GM12878 (cell line): ENCODE measurements at regions not wholly inside any gene's neighbourhood (a gene's known extent, or its start where the extent isn't known, plus 50 kb on each side); places are given as distances from the start of the nearest gene placed in this dataset.

ENCODE experiments used
- ATAC-seq: fragments of 200-7000 bp; cut with Tn5 transposase; 3 replicates; pipeline ENCODE4 v1.9.1; 2020; ENCODE audit warnings: mild to moderate bottlenecking, moderate library complexity
- BruUV-seq: library from RNA; stranded (reverse); fragments of 400-500 nt; replicated peaks from 2 replicates; lab custom pipeline; 2021; lab: Mats Ljungman, UMichigan
- CTCF ChIA-PET: fragments of 300-600 bp; sonication (Branson Sonifier 250); formaldehyde crosslinking; extraction: SDS; loops from one replicate; lab custom pipeline; 2021; ENCODE audit warnings: inconsistent platforms; lab: Yijun Ruan, JAX
- POLR2A ChIA-PET: fragments of 350-600 bp; formaldehyde crosslinking; extraction: SDS; loops from one replicate; lab custom pipeline; 2021; ENCODE audit warnings: inconsistent platforms; lab: Charles Lee
- RAD21 ChIA-PET: fragments of 300-600 bp; sonication (Branson Sonifier 250); formaldehyde crosslinking; loops from one replicate; lab custom pipeline; 2023; ENCODE audit warnings: antibody characterized with exemption; ENCODE audit not compliant: unreplicated experiment; lab: Charles Lee
- SMC1A ChIA-PET: fragments of 300-600 bp; sonication (Branson Sonifier 250); formaldehyde crosslinking; loops from one replicate; lab custom pipeline; 2023; ENCODE audit not compliant: unreplicated experiment, uncharacterized antibody; lab: Charles Lee
- DNase-seq: peaks from one replicate; pipeline ENCODE4 v3.0.0-alpha.2; 2011; ENCODE audit warnings: low read depth, low spot score
- FAIRE-seq: peaks from 3 replicates; lab custom pipeline; 2011; peaks lifted over from hg19 to GRCh38; lab: Jason Lieb, UNC
- H2AFZ ChIP-seq: 2 replicates; pipeline ENCODE4 v1.6.0; 2011; ENCODE audit warnings: low read depth, low read length, control low read depth; ENCODE audit not compliant: control insufficient read depth
- H3K27ac ChIP-seq: 2 replicates; pipeline ENCODE4 v1.5.1; 2011; ENCODE audit warnings: control low read depth; ENCODE audit not compliant: control insufficient read depth, insufficient read depth
- H3K27me3 ChIP-seq, 2 experiments: replicated peaks in 1 of 2; 2 replicates each; pipeline versions ENCODE4 v1.6.0 to v1.6.1; 2011; ENCODE audit warnings: low read length in 1 of 2; ENCODE audit not compliant: control insufficient read depth in 2 of 2, insufficient read depth in 2 of 2
- H3K36me3 ChIP-seq, 2 experiments: 2 replicates each; pipeline ENCODE4 v1.5.1; 2011; ENCODE audit warnings: low read length in 1 of 2; ENCODE audit not compliant: control insufficient read depth in 2 of 2, insufficient read depth in 2 of 2
- H3K4me1 ChIP-seq: 2 replicates; pipeline ENCODE4 v1.6.1; 2011; ENCODE audit warnings: mild to moderate bottlenecking, low read length, moderate library complexity, mixed read lengths; ENCODE audit not compliant: control insufficient read depth, insufficient read depth
- H3K4me2 ChIP-seq: 2 replicates; pipeline ENCODE4 v1.6.0; 2011; ENCODE audit warnings: control low read depth; ENCODE audit not compliant: control insufficient read depth, insufficient read depth
- H3K4me3 ChIP-seq: fragments of 200-600 bp; sonication (generic); 2 replicates; pipeline ENCODE4 v1.5.1; 2016
- H3K79me2 ChIP-seq: 2 replicates; pipeline ENCODE4 v1.6.0; 2011; ENCODE audit warnings: low read length; ENCODE audit not compliant: control insufficient read depth, insufficient read depth
- H3K9ac ChIP-seq: 2 replicates; pipeline ENCODE4 v1.8.0; 2011; ENCODE audit warnings: low read length, control low read depth, mixed read lengths; ENCODE audit not compliant: control insufficient read depth, insufficient read depth
- H3K9me3 ChIP-seq: replicated peaks from 3 replicates; pipeline ENCODE4 v1.5.1; 2011; ENCODE audit warnings: mild to moderate bottlenecking, low read length; ENCODE audit not compliant: control insufficient read depth, insufficient read depth
- H4K20me1 ChIP-seq: 2 replicates; pipeline ENCODE4 v1.6.0; 2011; ENCODE audit not compliant: control insufficient read depth, insufficient read depth
- BMI1 ChIP-seq: fragments of 450-650 bp; IDR thresholded peaks from 2 replicates; pipeline ENCODE4 v1.6.1; 2016; ENCODE audit warnings: mild to moderate bottlenecking, moderate library complexity, borderline replicate concordance
- CHD4 ChIP-seq: fragments of 200-600 bp; sonication (generic); IDR thresholded peaks from 2 replicates; pipeline ENCODE4 v1.6.1; 2016; ENCODE audit warnings: mild to moderate bottlenecking
- HDAC6 ChIP-seq: fragments of 200-600 bp; sonication (generic); IDR thresholded peaks from one replicate; pipeline ENCODE4 v1.8.0; 2017; ENCODE audit warnings: antibody characterized with exemption; ENCODE audit not compliant: unreplicated experiment
- HDGF ChIP-seq: fragments of 450-650 bp; IDR thresholded peaks from 2 replicates; pipeline ENCODE4 v1.6.1; 2016; ENCODE audit warnings: antibody characterized with exemption
- MYC ChIP-seq: IDR thresholded peaks from 2 replicates; pipeline ENCODE4 v1.6.1; 2011; ENCODE audit warnings: mild to moderate bottlenecking, low read length, moderate library complexity, inconsistent platforms; ENCODE audit not compliant: insufficient read depth, insufficient replicate concordance, insufficient read length, severe bottlenecking
- NFXL1 ChIP-seq: fragments of 450-650 bp; IDR thresholded peaks from 2 replicates; pipeline ENCODE4 v1.6.1; 2017; ENCODE audit warnings: antibody characterized with exemption, mild to moderate bottlenecking, borderline replicate concordance
- NR2C1 ChIP-seq: fragments of 450-650 bp; IDR thresholded peaks from 2 replicates; pipeline ENCODE4 v1.6.1; 2017; ENCODE audit warnings: antibody characterized with exemption, mild to moderate bottlenecking, moderate library complexity
- POLR2AphosphoS2 ChIP-seq: IDR thresholded peaks from 2 replicates; pipeline ENCODE4 v1.6.1; 2011; ENCODE audit warnings: low read depth, mild to moderate bottlenecking, low read length, improper control_type of control experiment, moderate library complexity
- SIX5 ChIP-seq: IDR thresholded peaks from 2 replicates; pipeline ENCODE4 v1.6.1; 2011; ENCODE audit warnings: mild to moderate bottlenecking, low read depth, low read length, moderate library complexity; ENCODE audit not compliant: severe bottlenecking
- SMAD1 ChIP-seq: fragments of 450-650 bp; IDR thresholded peaks from 2 replicates; pipeline ENCODE4 v1.6.1; 2018; ENCODE audit warnings: mild to moderate bottlenecking, low read depth; ENCODE audit not compliant: partially characterized antibody
- SP1 ChIP-seq: IDR thresholded peaks from one replicate; pipeline ENCODE4 v1.6.1; 2011; ENCODE audit warnings: low read depth, low read length
- SRF ChIP-seq, 2 experiments: IDR thresholded peaks; 2 replicates each; pipeline ENCODE4 v1.6.1; 2011; ENCODE audit warnings: low read depth in 2 of 2, low read length in 2 of 2, mild to moderate bottlenecking in 1 of 2, moderate library complexity in 1 of 2
- SUPT20H ChIP-seq: IDR thresholded peaks from 2 replicates; pipeline ENCODE4 v1.6.1; 2011; ENCODE audit warnings: low read depth, mild to moderate bottlenecking, low read length, moderate library complexity, borderline replicate concordance; ENCODE audit not compliant: control insufficient read depth
- TAF1 ChIP-seq: IDR thresholded peaks from 2 replicates; pipeline ENCODE4 v1.6.1; 2011; ENCODE audit warnings: mild to moderate bottlenecking, low read depth, low read length, borderline replicate concordance
- WRNIP1 ChIP-seq: IDR thresholded peaks from 2 replicates; pipeline ENCODE4 v1.6.1; 2011; ENCODE audit warnings: low read depth, low read length, improper control_type of control experiment, borderline replicate concordance
- WGBS: methylation state at CpG from one replicate; pipeline ENCODE4 v1.1.6; 2016; ENCODE audit warnings: low lambda C conversion rate; ENCODE audit not compliant: insufficient replicate concordance, insufficient coverage; ENCODE audit errors: missing lambda C conversion rate; 5-methylcytosine and 5-hydroxymethylcytosine counted together
- in situ Hi-C: fragments of 300-500 bp; cut with MboI; formaldehyde crosslinking; loops from 9 replicates; pipeline ENCODE4 v1.14.3; 2018; ENCODE audit warnings: mixed read lengths
- intact Hi-C: fragments of 100-400 bp; cut with micrococcal nuclease; formaldehyde crosslinking; loops from one replicate; pipeline ENCODE4 v1.14.2; 2022; ENCODE audit not compliant: unreplicated experiment
- TF ChIP-seq, protein P1 (sequence below), 3 experiments: IDR thresholded peaks in 2 of 3; conservative IDR thresholded peaks in 1 of 3; 2 replicates each; pipeline ENCODE4 v1.5.1; 2011; ENCODE audit warnings: low read depth in 3 of 3, low read length in 3 of 3, mild to moderate bottlenecking in 3 of 3, control low read depth in 2 of 3, moderate library complexity in 2 of 3, inconsistent platforms in 1 of 3, mixed read lengths in 1 of 3; ENCODE audit not compliant: control insufficient read depth in 2 of 3, insufficient read depth in 1 of 3; ENCODE audit errors: extremely low read depth in 1 of 3

DNA sequence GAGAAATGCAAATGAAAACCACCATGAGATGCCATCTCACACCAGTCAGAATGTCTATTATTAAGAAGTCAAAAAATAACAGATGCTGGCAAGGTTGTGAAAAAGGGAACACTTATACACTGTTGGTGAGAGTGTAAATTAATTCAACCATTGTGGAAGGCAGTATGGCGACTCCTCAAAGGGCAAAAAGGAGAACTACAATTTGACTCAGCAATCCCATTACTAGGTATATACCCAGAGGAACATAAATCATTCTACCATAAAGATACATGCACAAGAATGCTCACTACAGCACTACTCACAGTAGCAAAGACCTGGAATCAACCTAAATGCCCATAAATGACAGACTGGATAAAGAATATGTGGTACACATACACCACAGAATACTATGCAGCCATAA, 161.1 kb upstream of the PDGFD start (continued):
- TF ChIP-seq, protein P1, sequence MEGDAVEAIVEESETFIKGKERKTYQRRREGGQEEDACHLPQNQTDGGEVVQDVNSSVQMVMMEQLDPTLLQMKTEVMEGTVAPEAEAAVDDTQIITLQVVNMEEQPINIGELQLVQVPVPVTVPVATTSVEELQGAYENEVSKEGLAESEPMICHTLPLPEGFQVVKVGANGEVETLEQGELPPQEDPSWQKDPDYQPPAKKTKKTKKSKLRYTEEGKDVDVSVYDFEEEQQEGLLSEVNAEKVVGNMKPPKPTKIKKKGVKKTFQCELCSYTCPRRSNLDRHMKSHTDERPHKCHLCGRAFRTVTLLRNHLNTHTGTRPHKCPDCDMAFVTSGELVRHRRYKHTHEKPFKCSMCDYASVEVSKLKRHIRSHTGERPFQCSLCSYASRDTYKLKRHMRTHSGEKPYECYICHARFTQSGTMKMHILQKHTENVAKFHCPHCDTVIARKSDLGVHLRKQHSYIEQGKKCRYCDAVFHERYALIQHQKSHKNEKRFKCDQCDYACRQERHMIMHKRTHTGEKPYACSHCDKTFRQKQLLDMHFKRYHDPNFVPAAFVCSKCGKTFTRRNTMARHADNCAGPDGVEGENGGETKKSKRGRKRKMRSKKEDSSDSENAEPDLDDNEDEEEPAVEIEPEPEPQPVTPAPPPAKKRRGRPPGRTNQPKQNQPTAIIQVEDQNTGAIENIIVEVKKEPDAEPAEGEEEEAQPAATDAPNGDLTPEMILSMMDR (IDR thresholded peaks at IDR 0.05 in 2 of 3, conservative IDR thresholded peaks at IDR 0.05 in 1 of 3; ENCODE audit: control insufficient read depth in 2 of 3, extremely low read depth in 1 of 3, insufficient read depth in 1 of 3, low read depth in 3 of 3, low read length in 3 of 3): no peak
- TF ChIP-seq SUPT20H: no peak
- TF ChIP-seq SMAD1: no peak
- no peak for TF ChIP-seq SRF (IDR thresholded peaks at IDR 0.05; ENCODE audit: low read depth in 2 of 2, low read length in 2 of 2)
- no peak for TF ChIP-seq MYC
- TF ChIP-seq HDGF: no peak
- TF ChIP-seq CHD4: no peak
- no peak for TF ChIP-seq SIX5

DNA sequence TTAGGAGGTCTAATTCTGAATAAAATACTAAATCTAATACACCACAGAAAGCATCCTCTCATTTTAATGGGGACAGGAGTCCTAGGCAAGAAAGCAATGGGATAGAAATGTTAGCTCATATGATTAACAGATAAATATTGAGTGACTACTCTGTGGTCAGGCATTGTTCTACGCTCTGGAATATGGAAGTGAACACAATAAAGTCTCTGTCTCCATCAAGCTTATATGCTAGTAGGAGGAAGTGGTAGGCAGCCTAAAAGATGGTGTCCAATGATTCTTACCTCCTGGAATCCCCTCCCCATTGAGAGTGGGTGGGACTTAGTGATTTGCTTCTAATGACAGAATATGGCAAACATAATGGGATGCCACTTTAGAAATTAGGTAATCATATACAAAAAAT, 160.3 kb upstream of the PDGFD start:
- no peak for FAIRE-seq
- 32% methylated on average over 1 of the region's 1 CpG for WGBS
- ATAC-seq: no peak
- Histone ChIP-seq H3K79me2 (no peaks in the 10 kb centered on the region), H3K36me3 (no peaks in the 10 kb centered on the region), H3K9ac (no peak overlapping the region), H3K4me3 (no peak overlapping the region), H4K20me1 (no peaks in the 10 kb centered on the region), H3K27me3 (no peaks in the 10 kb centered on the region), H3K27ac (no peak overlapping the region), H3K9me3 (no peaks in the 10 kb centered on the region), H3K4me1 (no peaks in the 10 kb centered on the region), H2AFZ (no peak overlapping the region), H3K4me2 (no peak overlapping the region)
- ChIA-PET POLR2A (no interaction called here), SMC1A (no interaction called here), RAD21 (no interaction called here), CTCF (interaction anchor here (1.1 kb wide), 1 partner anchor 9 kb away, joined by 3 read pairs; no protein-coding TSS in a partner anchor)
- intact Hi-C loops: no loop called here
- DNase-seq: no peak
- TF ChIP-seq SP1: no peak
- no peak for TF ChIP-seq WRNIP1
- no peak for TF ChIP-seq NR2C1
- TF ChIP-seq TAF1: no peak
- TF ChIP-seq POLR2AphosphoS2: no peak
- TF ChIP-seq BMI1: no peak
- TF ChIP-seq NFXL1: no peak
- no peak for TF ChIP-seq HDAC6
- TF ChIP-seq MYC: no peak
- in situ Hi-C loops: no loop called here
- no TSS peak for BruUV-seq
